ENCODE measurements at regions not wholly inside any gene's neighbourhood (a gene's known extent, or its start where the extent isn't known, plus 50 kb on each side); places are given as distances from the start of the nearest gene placed in this dataset.

DNA sequence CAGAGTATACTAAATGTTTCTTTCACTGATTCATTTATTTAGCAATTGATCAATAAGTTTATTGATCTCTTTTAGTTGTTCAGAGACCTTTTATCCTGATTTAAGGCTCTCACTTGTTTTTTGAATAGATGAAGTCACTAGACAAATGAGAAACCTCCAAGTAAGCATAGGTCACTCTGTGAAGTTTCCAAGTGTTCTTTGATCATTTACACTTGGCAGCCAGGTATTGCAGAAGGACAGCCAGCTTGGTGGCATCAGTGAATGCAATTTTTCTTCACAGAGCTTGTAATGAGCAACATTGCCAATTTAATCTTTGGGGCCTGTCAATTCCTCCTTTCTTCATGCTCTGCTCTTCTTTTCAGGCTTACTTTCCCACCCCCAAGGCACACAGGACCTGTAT, 413.0 kb downstream of the OMA1 start:
- TF ChIP-seq, protein P1, sequence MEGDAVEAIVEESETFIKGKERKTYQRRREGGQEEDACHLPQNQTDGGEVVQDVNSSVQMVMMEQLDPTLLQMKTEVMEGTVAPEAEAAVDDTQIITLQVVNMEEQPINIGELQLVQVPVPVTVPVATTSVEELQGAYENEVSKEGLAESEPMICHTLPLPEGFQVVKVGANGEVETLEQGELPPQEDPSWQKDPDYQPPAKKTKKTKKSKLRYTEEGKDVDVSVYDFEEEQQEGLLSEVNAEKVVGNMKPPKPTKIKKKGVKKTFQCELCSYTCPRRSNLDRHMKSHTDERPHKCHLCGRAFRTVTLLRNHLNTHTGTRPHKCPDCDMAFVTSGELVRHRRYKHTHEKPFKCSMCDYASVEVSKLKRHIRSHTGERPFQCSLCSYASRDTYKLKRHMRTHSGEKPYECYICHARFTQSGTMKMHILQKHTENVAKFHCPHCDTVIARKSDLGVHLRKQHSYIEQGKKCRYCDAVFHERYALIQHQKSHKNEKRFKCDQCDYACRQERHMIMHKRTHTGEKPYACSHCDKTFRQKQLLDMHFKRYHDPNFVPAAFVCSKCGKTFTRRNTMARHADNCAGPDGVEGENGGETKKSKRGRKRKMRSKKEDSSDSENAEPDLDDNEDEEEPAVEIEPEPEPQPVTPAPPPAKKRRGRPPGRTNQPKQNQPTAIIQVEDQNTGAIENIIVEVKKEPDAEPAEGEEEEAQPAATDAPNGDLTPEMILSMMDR (conservative IDR thresholded peaks at IDR 0.05), result no peak
- no peak for TF ChIP-seq EZH2 (IDR thresholded peaks at IDR 0.05; ENCODE audit: low read depth)

All from PC-9 (cell line).